ENCODE measurements at regions not wholly inside any gene's neighbourhood (a gene's known extent, or its start where the extent isn't known, plus 50 kb on each side); places are given as distances from the start of the nearest gene placed in this dataset.
A peak's percentile ranks its signal among the peaks of the same experiment; 100 is the strongest.

- intact Hi-C loops (cut with DNase I; ENCODE audit: low total_unique reads) = loop anchor here (5.0 kb wide), 1 partner anchor 41 kb away; no protein-coding TSS in a partner anchor
Measured at GRCh38 chr2:196247976-196248280, 76.5 kb upstream of the STK17B start.

GRCh38 chr2:196248467-196249094 is 77.2 kb upstream of the STK17B start:
- in situ Hi-C loops (cut with MboI; ENCODE audit: low sequenced_read_pairs in 4 of 4) = no loop called here
- no peak overlapping the region for H3K4me3 ChIP-seq
- H3K4me1 ChIP-seq = peaks cover 4 to 8% of the 10 kb centered on the region in 2 donors
- intact Hi-C loops (cut with DNase I; ENCODE audit: low total_unique reads) = loop anchor here (5.0 kb wide), 1 partner anchor 41 kb away; no protein-coding TSS in a partner anchor
- TF ChIP-seq CTCF (IDR thresholded peaks at IDR 0.05 in 4 of 5, conservative IDR thresholded peaks at IDR 0.05 in 1 of 5) = no peak
- no peak for TF ChIP-seq POLR2A (IDR thresholded peaks at IDR 0.05)
- DNase-seq (no peak), ATAC-seq (no peak)
- H3K36me3 ChIP-seq = no peaks in the 10 kb centered on the region
- peak overlapping the region in 3 of 4 donors; percentile 7 to 59 (median 34) for H3K27ac ChIP-seq
- no peaks in the 10 kb centered on the region for H3K27me3 ChIP-seq
- H3K9me3 ChIP-seq = no peaks in the 10 kb centered on the region

More at GRCh38 chr2:196247976-196248280, 76.5 kb upstream of the STK17B start:
- no peaks in the 10 kb centered on the region for H3K36me3 ChIP-seq
- DNase-seq = no peak
- TF ChIP-seq POLR2A (IDR thresholded peaks at IDR 0.05) (no peak), CTCF (IDR thresholded peaks at IDR 0.05 in 4 of 5, conservative IDR thresholded peaks at IDR 0.05 in 1 of 5) (no peak)
- H3K4me3 ChIP-seq = no peak overlapping the region
- no peak for ATAC-seq
- no peaks in the 10 kb centered on the region for H3K9me3 ChIP-seq
- no peaks in the 10 kb centered on the region for H3K27me3 ChIP-seq
- in situ Hi-C loops (cut with MboI; ENCODE audit: low sequenced_read_pairs in 4 of 4) = no loop called here
- H3K27ac ChIP-seq = peak overlapping the region; percentile 7 to 59 (median 36)
- peaks cover 4 to 8% of the 10 kb centered on the region in 2 donors for H3K4me1 ChIP-seq

GRCh38 chr2:196249171-196249570 is 77.8 kb upstream of the STK17B start:
- H3K27ac ChIP-seq = no peak overlapping the region
- intact Hi-C loops (cut with DNase I; ENCODE audit: low total_unique reads) = loop anchor here (5.0 kb wide), 1 partner anchor 42 kb away; no protein-coding TSS in a partner anchor
- ATAC-seq = no peak
- no peaks in the 10 kb centered on the region for H3K9me3 ChIP-seq
- TF ChIP-seq CTCF (IDR thresholded peaks at IDR 0.05 in 4 of 5, conservative IDR thresholded peaks at IDR 0.05 in 1 of 5) = no peak
- TF ChIP-seq POLR2A (IDR thresholded peaks at IDR 0.05) = no peak
- H3K4me1 ChIP-seq = peaks cover 4 to 8% of the 10 kb centered on the region in 2 donors
- in situ Hi-C loops (cut with MboI; ENCODE audit: low sequenced_read_pairs in 4 of 4) = no loop called here
- H3K4me3 ChIP-seq = no peak overlapping the region
- H3K36me3 ChIP-seq = no peaks in the 10 kb centered on the region
- DNase-seq = no peak
- H3K27me3 ChIP-seq = no peaks in the 10 kb centered on the region

- TF ChIP-seq POLR2A (IDR thresholded peaks at IDR 0.05) = no peak
- no peak for TF ChIP-seq CTCF (IDR thresholded peaks at IDR 0.05 in 4 of 5, conservative IDR thresholded peaks at IDR 0.05 in 1 of 5)
- no peak for DNase-seq
- no peak overlapping the region for H3K4me3 ChIP-seq
- H3K27me3 ChIP-seq = no peaks in the 10 kb centered on the region
- H3K36me3 ChIP-seq = no peaks in the 10 kb centered on the region
- no peaks in the 10 kb centered on the region for H3K9me3 ChIP-seq
- intact Hi-C loops (cut with DNase I; ENCODE audit: low total_unique reads) (loop anchor here (5.0 kb wide), 1 partner anchor 43 kb away; no protein-coding TSS in a partner anchor), in situ Hi-C loops (cut with MboI; ENCODE audit: low sequenced_read_pairs in 4 of 4) (no loop called here)
- H3K4me1 ChIP-seq = peaks cover 4 to 8% of the 10 kb centered on the region in 2 donors
- no peak overlapping the region for H3K27ac ChIP-seq
- ATAC-seq = no peak
Measured at GRCh38 chr2:196249860-196250259, 78.5 kb upstream of the STK17B start.

- in situ Hi-C loops (cut with MboI; ENCODE audit: low sequenced_read_pairs in 4 of 4) (no loop called here), intact Hi-C loops (cut with DNase I; ENCODE audit: low total_unique reads) (no loop called here)
- DNase-seq (no peak), ATAC-seq (no peak)
- H3K36me3 ChIP-seq = no peaks in the 10 kb centered on the region
- no peak for TF ChIP-seq CTCF (IDR thresholded peaks at IDR 0.05 in 4 of 5, conservative IDR thresholded peaks at IDR 0.05 in 1 of 5)
- no peak for TF ChIP-seq POLR2A (IDR thresholded peaks at IDR 0.05)
- H3K27me3 ChIP-seq = no peaks in the 10 kb centered on the region
- no peaks in the 10 kb centered on the region for H3K9me3 ChIP-seq
- no peak overlapping the region for H3K4me3 ChIP-seq
- no peak overlapping the region for H3K27ac ChIP-seq
- peaks cover 4 to 8% of the 10 kb centered on the region in 2 donors for H3K4me1 ChIP-seq
Measured at GRCh38 chr2:196251132-196251531, 79.8 kb upstream of the STK17B start.

Data from gastrocnemius medialis (tissue), 4 donors.